ENCODE measurements at regions not wholly inside any gene's neighbourhood (a gene's known extent, or its start where the extent isn't known, plus 50 kb on each side); places are given as distances from the start of the nearest gene placed in this dataset.

GRCh38 chr13:44266305-44266704, 107.3 kb upstream of the SERP2 start:
- no peaks in the 10 kb centered on the region for H3K27me3 ChIP-seq
- ATAC-seq, result no peak
- no peak overlapping the region for H3K4me3 ChIP-seq
- no peaks in the 10 kb centered on the region for H3K36me3 ChIP-seq
- peaks cover 2 to 18% (median 10%) of the 10 kb centered on the region in 3 donors for H3K4me1 ChIP-seq
- TF ChIP-seq POLR2AphosphoS5 (IDR thresholded peaks at IDR 0.05) (no peak), POLR2A (IDR thresholded peaks at IDR 0.05) (no peak), EP300 (IDR thresholded peaks at IDR 0.05) (no peak)
- TF ChIP-seq, protein P1, sequence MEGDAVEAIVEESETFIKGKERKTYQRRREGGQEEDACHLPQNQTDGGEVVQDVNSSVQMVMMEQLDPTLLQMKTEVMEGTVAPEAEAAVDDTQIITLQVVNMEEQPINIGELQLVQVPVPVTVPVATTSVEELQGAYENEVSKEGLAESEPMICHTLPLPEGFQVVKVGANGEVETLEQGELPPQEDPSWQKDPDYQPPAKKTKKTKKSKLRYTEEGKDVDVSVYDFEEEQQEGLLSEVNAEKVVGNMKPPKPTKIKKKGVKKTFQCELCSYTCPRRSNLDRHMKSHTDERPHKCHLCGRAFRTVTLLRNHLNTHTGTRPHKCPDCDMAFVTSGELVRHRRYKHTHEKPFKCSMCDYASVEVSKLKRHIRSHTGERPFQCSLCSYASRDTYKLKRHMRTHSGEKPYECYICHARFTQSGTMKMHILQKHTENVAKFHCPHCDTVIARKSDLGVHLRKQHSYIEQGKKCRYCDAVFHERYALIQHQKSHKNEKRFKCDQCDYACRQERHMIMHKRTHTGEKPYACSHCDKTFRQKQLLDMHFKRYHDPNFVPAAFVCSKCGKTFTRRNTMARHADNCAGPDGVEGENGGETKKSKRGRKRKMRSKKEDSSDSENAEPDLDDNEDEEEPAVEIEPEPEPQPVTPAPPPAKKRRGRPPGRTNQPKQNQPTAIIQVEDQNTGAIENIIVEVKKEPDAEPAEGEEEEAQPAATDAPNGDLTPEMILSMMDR (IDR thresholded peaks at IDR 0.05), result no peak
- no peaks in the 10 kb centered on the region for H3K9me3 ChIP-seq
- no peak overlapping the region for H3K27ac ChIP-seq
- 74 to 90% methylated on average over 3 of the region's 3 CpGs for WGBS, 2 donors (ENCODE audit: low coverage in 1 of 2)

GRCh38 chr13:44266772-44267171, 106.9 kb upstream of the SERP2 start:
- no peaks in the 10 kb centered on the region for H3K27me3 ChIP-seq
- no peak overlapping the region for H3K27ac ChIP-seq
- no peaks in the 10 kb centered on the region for H3K9me3 ChIP-seq
- no peaks in the 10 kb centered on the region for H3K36me3 ChIP-seq
- H3K4me3 ChIP-seq, result no peak overlapping the region
- TF ChIP-seq EP300 (IDR thresholded peaks at IDR 0.05) (no peak), POLR2A (IDR thresholded peaks at IDR 0.05) (no peak), POLR2AphosphoS5 (IDR thresholded peaks at IDR 0.05) (no peak)
- TF ChIP-seq, protein P1 (IDR thresholded peaks at IDR 0.05), result no peak
- ATAC-seq, result no peak
- 100% methylated on average over 1 of the region's 1 CpG; no CpG with 5 or more reads in 1 of the 2 donors for WGBS, 2 donors (ENCODE audit: low coverage in 1 of 2)
- H3K4me1 ChIP-seq, result peaks cover 6 to 23% (median 15%) of the 10 kb centered on the region in 3 donors

- Histone ChIP-seq H3K27ac (no peak overlapping the region), H3K4me3 (no peak overlapping the region), H3K4me1 (peaks cover 10 to 27% (median 19%) of the 10 kb centered on the region in 3 donors), H3K36me3 (no peaks in the 10 kb centered on the region), H3K27me3 (no peaks in the 10 kb centered on the region), H3K9me3 (no peaks in the 10 kb centered on the region)
- TF ChIP-seq POLR2A (IDR thresholded peaks at IDR 0.05), result no peak
- no peak for TF ChIP-seq POLR2AphosphoS5 (IDR thresholded peaks at IDR 0.05)
- TF ChIP-seq, protein P1 (IDR thresholded peaks at IDR 0.05), result no peak
- TF ChIP-seq EP300 (IDR thresholded peaks at IDR 0.05), result no peak
- WGBS, 2 donors (ENCODE audit: low coverage in 1 of 2), result 94 to 100% methylated on average over 1 of the region's 1 CpG
- no peak for ATAC-seq
Observed at GRCh38 chr13:44267203-44267602, 106.4 kb upstream of the SERP2 start.

DNA sequence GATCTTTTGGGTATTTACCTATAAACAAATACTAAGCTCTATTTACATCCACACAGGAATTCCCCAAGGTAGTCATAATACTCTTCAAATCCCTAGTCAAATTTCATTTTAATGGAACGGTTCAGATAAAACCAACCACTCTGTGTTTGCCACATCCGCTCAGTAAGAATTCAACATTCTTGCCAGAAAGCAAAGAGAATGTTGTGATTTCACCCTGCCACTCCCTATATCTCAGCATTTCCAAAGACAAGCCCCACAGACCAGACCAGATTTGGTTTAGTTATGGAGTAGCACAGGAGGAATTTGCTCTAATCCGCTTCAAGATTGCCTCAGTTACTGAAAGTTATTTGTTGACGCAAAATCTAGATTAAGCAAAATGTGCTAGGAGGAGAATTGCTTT, 105.6 kb upstream of the SERP2 start:
- peak; percentile 24 for ATAC-seq
- H3K27me3 ChIP-seq, result no peaks in the 10 kb centered on the region
- 55 to 70% methylated on average over 4 of the region's 4 CpGs for WGBS, 2 donors (ENCODE audit: low coverage in 1 of 2)
- H3K4me3 ChIP-seq, result no peak overlapping the region
- peaks cover 11 to 35% (median 21%) of the 10 kb centered on the region in 3 donors for H3K4me1 ChIP-seq
- TF ChIP-seq, protein P1 (IDR thresholded peaks at IDR 0.05), result no peak
- TF ChIP-seq POLR2AphosphoS5 (IDR thresholded peaks at IDR 0.05) (no peak), EP300 (IDR thresholded peaks at IDR 0.05) (no peak), POLR2A (IDR thresholded peaks at IDR 0.05) (no peak)
- no peak overlapping the region for H3K27ac ChIP-seq
- H3K9me3 ChIP-seq, result no peaks in the 10 kb centered on the region
- no peaks in the 10 kb centered on the region for H3K36me3 ChIP-seq

- Histone ChIP-seq H3K4me3 (no peak overlapping the region), H3K36me3 (no peaks in the 10 kb centered on the region), H3K27me3 (no peaks in the 10 kb centered on the region), H3K9me3 (no peaks in the 10 kb centered on the region), H3K27ac (peak overlapping the region in 3 of 4 donors; percentile 21 to 90 (median 87)), H3K4me1 (peaks cover 11 to 45% (median 23%) of the 10 kb centered on the region in 3 donors)
- no peak for ATAC-seq
- TF ChIP-seq POLR2A (IDR thresholded peaks at IDR 0.05) (no peak), POLR2AphosphoS5 (IDR thresholded peaks at IDR 0.05) (no peak), EP300 (IDR thresholded peaks at IDR 0.05) (no peak)
- TF ChIP-seq, protein P1 (IDR thresholded peaks at IDR 0.05), result no peak
Observed at GRCh38 chr13:44268980-44269379, 104.6 kb upstream of the SERP2 start.
